Tongue (tissue), 1 donor: ENCODE measurements at regions not wholly inside any gene's neighbourhood (a gene's known extent, or its start where the extent isn't known, plus 50 kb on each side); places are given as distances from the start of the nearest gene placed in this dataset.

Experiments
- DNase-seq: peaks from one replicate; pipeline ENCODE4 v3.0.0-alpha.2; 2015

DNA sequence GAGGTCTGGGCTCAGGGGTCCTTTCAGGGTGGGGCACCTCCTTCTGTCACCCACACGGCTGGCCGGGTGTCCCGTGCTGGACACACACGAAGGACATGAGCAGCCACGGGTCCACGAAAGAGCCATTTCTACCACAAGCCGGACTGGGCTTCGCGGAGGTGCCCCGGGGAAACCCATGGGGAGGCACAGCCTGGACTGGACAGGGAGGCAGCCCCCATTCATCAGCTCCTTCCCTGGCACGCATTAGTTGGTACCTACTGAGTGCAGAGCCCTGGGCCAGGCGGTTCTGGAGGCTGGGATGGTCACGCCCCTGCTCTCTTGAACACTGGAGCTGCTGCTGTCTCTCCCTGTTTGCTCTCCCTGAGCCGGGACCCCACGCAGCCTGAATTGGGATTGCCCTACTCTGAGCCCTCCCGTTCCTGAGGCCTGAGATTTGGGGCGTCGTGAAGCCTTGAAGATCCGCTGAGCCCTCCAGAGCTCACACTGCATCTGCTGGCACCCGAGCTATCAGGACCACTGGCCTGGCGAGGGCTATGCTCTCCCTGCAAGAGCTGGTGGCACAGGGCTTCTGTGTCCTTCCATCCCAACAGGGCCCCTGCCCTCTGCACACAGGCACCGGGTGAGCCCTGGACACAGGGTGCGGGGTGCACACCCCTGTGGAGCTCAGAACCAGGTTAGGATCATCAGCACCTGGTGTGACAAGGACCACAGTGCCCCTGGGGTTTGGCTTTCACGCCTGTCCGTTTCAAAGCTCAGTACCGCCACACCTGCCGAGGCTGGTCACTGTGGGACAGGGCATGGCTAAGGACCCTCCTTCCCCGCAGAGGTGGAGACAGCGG is 84.6 kb downstream of the MYEOV start:
- DNase-seq, result no peak

- DNase-seq, result peak; percentile 53
Observed at GRCh38 chr11:69380451-69380901, 86.5 kb downstream of the MYEOV start.

GRCh38 chr11:69380921-69381581 is 87.1 kb downstream of the MYEOV start:
- no peak for DNase-seq

- no peak for DNase-seq
Observed at GRCh38 chr11:69381681-69382130, 87.8 kb downstream of the MYEOV start.

GRCh38 chr11:69382131-69383128 is 88.5 kb downstream of the MYEOV start:
- peak; percentile 55 for DNase-seq

GRCh38 chr11:69383372-69384250 is 89.7 kb downstream of the MYEOV start:
- DNase-seq, result no peak

- peak; percentile 78 for DNase-seq
Observed at GRCh38 chr11:69384251-69385143, 90.5 kb downstream of the MYEOV start.

DNA sequence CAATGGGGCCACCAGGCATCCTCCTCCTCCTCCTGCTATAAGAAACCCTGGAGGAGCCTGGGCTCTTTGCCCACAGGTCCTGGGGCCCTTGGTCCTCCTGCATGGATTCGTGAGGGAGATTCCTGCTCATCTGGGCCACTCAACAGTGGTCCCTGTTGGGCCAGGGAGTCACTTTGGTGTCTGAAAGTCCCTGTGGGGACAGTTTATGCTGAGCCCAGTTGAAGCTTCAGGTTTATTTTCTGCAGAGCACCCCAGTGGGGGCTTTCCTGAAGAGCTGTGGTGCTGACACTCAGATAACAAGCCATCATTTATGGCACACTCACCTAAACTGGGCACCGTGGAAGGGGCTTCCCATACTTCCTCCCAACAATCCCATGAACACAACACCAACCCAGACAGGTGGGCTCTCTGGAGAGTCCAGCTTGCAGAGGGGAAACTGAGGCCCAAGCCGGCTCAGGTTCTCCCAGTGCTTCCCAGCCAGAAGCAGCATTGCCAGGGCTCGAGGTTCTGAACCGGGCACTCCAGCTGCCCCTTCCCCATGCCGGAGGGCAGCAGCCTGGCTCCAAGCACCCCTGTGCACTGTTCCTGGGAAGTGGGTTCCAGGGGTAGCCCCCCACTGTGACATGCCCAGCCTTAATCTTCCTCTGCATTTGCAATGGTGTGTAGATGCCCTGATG is 91.3 kb downstream of the MYEOV start:
- DNase-seq, result no peak

- DNase-seq, result no peak
Observed at GRCh38 chr11:69385832-69386427, 92.0 kb downstream of the MYEOV start.

- DNase-seq, result no peak
Observed at GRCh38 chr11:69386594-69387408, 92.8 kb downstream of the MYEOV start.

DNA sequence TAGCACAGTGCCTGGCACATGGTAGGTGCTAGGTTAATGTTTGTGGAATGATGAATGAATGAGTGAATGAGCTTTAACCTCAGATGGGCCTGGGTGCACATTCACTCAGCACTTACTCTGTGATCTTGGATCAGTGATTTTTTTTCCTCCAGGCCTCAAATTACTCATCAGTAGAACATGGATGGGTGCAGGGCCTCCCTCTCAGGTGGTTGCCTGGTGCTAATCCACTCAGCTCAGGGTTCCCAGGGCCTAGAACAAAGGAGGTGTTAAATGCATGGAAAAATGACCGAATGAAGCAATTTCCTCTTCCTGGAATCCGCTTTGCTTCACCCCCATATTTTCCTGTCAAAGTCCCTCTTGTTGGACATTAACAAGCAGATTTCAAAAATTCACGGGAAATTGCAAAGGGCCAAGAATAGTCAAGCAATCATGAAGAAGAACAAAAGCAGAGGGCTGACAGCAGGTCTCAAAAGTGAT is 93.5 kb downstream of the MYEOV start:
- no peak for DNase-seq

GRCh38 chr11:69388210-69388609 is 93.3 kb upstream of the LINC01488 start:
- no peak for DNase-seq

DNA sequence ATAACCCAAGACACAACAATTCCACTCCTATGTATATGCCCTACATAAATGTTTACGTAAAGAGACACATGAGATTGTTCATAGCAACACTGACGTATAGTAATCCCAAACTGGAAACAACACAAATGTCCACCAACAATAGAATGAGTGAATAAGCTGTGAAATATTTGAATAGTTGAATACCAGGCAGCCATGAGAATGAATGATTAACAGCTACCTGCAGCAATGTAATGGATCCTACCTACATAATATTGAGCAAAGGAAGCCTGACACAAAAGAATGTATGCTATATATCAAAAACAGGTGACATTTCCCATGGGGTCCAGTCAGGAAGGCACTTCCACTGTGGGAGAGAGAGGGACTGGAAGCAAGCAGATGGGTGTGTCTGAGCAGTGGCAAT is 92.8 kb upstream of the LINC01488 start:
- no peak for DNase-seq

GRCh38 chr11:69390561-69390960 is 90.9 kb upstream of the LINC01488 start:
- no peak for DNase-seq

GRCh38 chr11:69391192-69392103 is 90.0 kb upstream of the LINC01488 start:
- no peak for DNase-seq

GRCh38 chr11:69392104-69392653 is 89.3 kb upstream of the LINC01488 start:
- no peak for DNase-seq
